Hepatocyte (in vitro differentiated cells): ENCODE measurements at regions not wholly inside any gene's neighbourhood (a gene's known extent, or its start where the extent isn't known, plus 50 kb on each side); places are given as distances from the start of the nearest gene placed in this dataset.

Experiments
- CTCF ChIP-seq: fragments of 200-600 bp; sonication (generic); IDR thresholded peaks from 2 replicates; pipeline ENCODE4 v1.5.1; 2016; ENCODE audit warnings: antibody characterized with exemption, mild to moderate bottlenecking; ENCODE audit not compliant: poor library complexity
- EZH2 ChIP-seq: fragments of 200-600 bp; sonication (generic); IDR thresholded peaks from 2 replicates; pipeline ENCODE4 v1.6.1; 2016; ENCODE audit warnings: antibody characterized with exemption, mild to moderate bottlenecking, borderline replicate concordance
- EZH2phosphoT487 ChIP-seq: fragments of 200-600 bp; sonication (generic); IDR thresholded peaks from one replicate; pipeline ENCODE4 v1.6.1; 2018; ENCODE audit warnings: antibody characterized with exemption, mild to moderate bottlenecking, low read depth, moderate library complexity; ENCODE audit not compliant: unreplicated experiment, severe bottlenecking

GRCh38 chr2:35891936-35892335 lies 463.6 kb upstream of the CRIM1 start:
- TF ChIP-seq CTCF (no peak), EZH2phosphoT487 (no peak), EZH2 (no peak)
